Activated CD4-positive, alpha-beta T cell treated with anti-CD3 and anti-CD28 coated beads, Interleukin-2, amount 50 U/mL, for 48 hours (primary cell): ENCODE measurements at regions not wholly inside any gene's neighbourhood (a gene's known extent, or its start where the extent isn't known, plus 50 kb on each side); places are given as distances from the start of the nearest gene placed in this dataset.

Source experiments
- DNase-seq, 2 experiments: peaks; one replicate each; pipeline ENCODE4 v3.0.0-alpha.2; 2020

- no peak for DNase-seq
Measured at GRCh38 chr5:173557123-173557903, 59.1 kb downstream of the BOD1 start.

DNA sequence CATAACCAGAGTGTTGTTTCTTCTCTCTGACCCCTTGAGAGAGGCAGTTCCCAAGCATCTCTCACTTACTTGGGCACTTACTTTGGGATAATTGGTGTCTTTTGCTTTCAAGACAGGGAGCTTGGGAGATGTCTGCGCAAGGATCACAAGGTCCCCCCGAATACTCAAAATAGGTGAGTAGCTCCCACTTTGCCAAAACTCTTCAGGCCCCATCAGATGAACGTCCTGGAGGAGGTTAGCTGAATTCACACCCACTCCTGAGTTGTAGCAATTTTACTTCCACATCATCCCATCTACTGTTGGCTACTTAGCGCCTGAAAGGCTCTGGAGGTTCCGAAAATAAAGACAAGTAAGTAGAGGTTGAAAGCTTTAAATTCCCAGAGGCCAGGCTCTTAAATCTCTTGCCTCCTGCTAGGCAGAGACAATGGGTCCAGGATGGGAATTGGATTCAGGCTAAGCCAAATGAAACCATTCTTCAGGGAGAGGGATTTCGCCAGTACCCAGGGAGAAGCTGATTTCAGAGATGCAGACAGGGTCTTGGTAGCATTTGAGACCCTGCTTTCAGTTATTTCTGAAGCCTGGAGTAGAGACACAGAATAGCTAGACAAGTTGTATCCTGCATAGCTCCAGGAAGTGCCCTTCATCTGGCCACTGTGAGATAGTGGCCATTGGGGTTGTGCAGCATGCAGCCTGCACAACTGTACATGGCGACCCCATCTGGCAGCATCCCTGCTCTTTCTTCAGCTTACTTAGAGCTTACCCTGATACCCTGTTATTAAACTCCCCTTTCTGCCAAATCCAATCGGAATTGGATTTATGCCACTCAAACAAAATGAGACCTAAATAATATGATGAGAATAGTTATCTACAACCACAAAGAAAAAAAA is 60.1 kb downstream of the BOD1 start:
- DNase-seq: no peak

- DNase-seq: no peak
Measured at GRCh38 chr5:173554989-173555705, 61.3 kb downstream of the BOD1 start.

GRCh38 chr5:173554038-173554955 is 62.2 kb downstream of the BOD1 start:
- no peak for DNase-seq

DNA sequence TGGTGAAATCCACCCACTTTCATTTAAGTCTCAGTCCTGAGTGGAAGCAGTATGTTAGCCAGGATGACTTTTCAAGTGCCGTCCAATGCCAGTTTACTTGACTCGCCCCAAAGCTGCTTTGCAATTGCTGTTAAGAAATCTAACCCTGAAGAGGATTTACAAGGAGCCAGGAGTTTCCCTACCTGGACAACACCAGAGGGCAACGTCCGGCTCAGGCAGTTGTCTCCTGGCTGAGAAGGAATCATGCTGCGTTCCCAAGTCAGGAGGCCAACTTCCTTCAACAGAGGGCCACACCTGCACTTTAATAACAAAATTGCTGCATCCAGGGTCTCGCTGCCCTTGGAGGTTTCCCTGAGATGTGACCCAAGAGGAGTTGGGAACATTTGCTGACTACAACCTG is 65.8 kb downstream of the BOD1 start:
- no peak for DNase-seq

GRCh38 chr5:173549644-173550043 is 66.8 kb downstream of the BOD1 start:
- no peak for DNase-seq

DNA sequence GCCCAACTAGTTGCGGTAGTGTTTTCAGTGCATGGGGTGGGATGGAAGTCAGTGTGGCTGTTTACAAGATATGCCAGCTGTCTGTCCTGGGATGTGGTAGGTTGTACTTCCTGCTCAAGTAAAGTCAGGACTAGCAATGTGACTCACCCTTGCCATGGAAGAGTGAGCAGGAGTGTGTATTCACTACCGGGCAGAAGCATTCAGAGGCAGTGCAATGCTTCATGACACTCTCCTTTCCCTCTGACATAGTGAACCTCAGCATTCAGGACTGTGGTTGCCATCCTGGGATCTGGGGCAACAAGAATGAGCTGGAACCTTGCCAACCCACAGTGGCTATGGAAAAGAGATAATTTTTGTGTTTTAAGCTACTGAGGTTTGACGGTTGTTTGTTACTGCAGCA is 68.9 kb downstream of the BOD1 start:
- no peak for DNase-seq

DNA sequence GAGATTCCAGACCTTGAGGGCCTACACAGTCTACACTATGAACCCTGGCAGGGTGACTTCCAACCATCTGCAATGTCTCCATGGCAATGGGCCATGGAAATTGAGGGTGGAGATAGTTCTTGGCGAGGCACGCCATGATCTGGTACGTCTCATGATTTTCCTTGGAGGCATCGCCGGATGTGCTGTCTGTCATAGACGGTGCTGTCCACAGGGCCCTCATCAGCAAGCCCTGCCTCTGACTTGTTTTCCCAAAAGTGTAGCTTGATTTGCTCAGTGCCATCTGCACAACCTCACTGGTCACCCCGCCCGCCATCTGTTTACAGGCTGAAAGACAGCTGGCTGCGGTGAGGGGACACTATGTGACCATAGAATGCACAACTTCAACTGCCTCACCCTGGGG is 73.5 kb downstream of the BOD1 start:
- DNase-seq: no peak

- no peak for DNase-seq
Measured at GRCh38 chr5:173542159-173542558, 74.3 kb downstream of the BOD1 start.

- no peak for DNase-seq
Measured at GRCh38 chr5:173538654-173539053, 77.8 kb downstream of the BOD1 start.

GRCh38 chr5:173538018-173538417 is 78.4 kb downstream of the BOD1 start:
- DNase-seq: no peak

- no peak for DNase-seq
Measured at GRCh38 chr5:173537228-173537627, 79.2 kb downstream of the BOD1 start.

- DNase-seq: no peak
Measured at GRCh38 chr5:173535976-173536639, 80.3 kb downstream of the BOD1 start.

DNA sequence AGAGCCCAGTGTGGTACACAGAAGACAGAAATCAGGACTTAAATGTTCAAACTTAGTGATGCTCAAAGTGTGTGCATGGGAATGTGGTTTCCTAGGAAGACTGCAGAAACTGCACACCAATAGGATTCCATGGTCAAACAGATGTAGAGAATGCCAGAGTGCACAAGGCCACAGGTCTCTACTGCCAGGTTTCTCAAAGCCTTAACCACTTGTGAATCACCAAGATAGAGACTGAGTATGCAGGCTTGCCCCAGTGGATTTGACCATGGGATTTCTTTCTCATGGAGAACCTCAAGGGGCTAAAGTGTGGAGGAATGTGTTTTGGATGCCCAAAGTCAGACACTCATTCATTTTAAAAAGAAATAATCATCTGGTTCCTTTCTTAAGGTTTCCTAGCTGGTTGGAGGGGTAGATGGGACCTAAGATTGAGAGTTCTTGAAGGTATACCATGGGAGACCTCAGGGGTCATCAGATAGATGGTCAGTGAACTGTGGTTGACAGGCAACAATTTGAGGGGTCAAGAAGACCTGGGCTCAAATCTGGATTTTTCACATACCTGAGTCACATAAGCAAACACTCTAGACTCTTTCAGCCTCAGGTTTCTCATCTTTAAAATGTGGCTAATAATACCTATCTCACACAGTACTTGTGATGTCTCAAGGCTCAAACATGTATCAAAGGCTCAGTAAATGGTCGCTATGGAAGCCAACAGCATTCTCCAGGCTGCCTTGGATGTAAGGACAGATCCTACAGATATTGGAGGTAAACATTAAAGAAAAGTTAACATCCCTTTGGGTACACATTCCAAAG is 81.1 kb downstream of the BOD1 start:
- DNase-seq: no peak

DNA sequence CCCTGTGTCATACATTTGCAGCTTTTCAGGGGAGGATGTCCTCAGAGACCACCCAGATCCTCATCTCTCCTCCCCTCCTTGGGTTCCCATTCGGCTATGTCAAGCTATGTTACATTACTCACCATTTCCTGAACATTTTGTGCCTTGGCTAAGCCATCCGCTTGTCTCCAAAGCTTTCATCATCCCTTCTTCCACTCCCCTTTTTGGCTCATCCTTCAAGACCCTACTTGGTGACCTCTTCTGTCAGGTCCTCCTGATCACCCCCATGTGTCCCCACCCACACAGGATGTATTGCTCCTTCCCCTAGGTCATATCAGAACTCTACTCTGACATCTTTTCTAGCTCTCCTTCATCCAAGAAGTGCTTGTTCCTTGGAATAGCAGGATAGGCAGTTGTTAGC is 81.8 kb downstream of the BOD1 start:
- no peak for DNase-seq

DNA sequence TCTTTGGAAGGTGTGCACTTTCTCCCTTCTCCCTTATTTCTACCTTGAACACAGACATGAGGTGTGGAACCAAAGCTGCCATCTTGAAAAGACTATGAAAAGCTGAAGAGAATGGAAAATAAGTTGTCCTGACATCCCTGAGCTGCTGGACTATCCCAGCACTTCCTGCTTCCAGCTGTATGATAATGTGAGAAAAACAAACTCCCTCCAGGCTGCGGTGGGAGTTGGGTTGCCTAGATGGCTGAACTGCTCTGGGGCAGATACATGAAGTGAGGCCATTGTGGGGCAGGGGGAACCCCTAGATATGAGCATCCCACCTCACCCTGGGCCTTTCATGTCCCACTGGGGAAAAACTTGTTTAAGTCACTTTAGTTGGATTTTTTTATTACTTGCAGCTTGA is 82.4 kb downstream of the BOD1 start:
- no peak for DNase-seq

DNA sequence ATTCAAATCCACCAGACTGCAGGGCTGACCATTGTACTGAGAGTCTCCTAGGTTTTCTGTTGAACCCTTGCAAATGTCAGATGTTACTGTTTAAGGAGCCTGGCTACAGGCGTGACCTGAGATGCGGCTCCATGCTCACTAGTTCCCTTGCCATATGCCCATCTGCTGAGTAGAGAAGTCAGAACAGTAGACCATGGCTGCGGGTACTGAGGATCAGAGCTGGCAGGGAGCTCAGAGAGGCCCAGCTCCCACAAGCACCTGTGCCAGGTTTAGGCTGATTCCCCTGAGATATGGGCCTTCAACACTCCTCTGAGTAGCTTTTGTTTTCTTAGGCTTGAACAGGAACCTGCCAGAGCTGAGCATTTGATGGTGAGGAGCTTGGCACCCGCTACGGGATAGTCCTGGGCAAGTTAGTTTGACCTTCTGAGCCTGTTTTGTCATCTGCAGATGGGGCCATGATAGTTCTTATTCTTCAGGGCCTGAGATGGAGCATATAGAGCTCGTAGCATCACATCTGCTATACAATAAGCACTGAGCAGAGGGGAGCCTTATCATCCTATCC is 83.7 kb downstream of the BOD1 start:
- DNase-seq: no peak

GRCh38 chr5:173531863-173532262 is 84.6 kb downstream of the BOD1 start:
- DNase-seq: no peak

DNA sequence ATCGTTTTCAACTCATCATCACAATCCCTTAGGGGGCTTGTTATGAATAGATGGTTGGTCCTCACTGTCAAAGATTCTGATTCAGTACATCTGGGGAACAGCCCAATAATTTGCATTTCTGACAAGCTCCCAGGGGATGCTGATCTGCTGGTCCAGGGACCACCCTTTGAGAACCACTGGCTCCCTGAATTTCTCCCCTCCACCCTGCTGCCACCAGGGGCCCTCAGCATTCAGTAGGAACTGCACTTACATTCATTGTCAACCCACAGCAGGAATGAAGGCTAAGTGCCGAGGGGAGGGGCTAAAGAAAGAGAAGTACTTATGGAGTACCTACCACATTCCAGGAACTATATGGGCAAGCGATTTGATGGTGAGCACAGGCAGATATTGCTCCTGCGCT is 85.9 kb downstream of the BOD1 start:
- DNase-seq: no peak

DNA sequence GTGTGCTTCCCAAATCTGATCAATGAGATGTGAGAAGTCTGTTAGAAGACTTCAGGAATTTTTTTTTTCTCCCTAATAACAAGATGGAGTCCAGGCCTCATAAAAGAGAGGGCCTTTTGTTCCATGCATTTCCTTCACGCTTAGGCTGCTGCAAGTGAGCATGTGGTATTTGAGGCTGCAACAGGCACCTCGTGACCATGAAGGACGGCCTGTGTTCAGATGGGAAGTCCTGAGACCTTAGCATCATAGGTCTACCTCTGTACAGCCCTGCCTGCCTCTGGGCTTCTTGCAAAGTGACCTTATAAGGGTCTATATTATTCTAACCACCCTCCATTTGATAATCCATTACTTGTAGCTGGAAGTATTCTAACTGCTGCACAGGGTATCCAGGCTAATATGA is 86.6 kb downstream of the BOD1 start:
- no peak for DNase-seq

DNA sequence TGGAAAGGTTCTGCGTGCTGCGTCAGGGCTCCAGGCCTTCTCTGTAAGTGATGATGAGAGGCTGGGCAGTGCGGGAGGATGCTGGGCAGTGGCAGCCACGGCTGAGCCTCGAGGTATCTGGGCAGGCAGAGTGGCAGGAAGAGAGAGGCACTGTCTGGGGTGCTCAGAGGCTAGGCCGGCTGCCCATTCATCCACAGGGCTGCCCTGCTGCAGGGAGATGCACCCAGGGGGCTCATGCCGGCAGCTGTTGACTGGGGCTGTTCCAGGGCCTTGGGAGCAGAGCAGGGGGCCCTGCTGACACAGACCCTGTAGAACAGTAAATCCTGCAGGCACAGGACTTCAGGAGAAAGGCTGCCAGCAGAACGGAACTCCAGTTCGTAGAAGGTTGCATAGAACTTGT is 88.8 kb downstream of the BOD1 start:
- DNase-seq: no peak
